ENCODE measurements at regions not wholly inside any gene's neighbourhood (a gene's known extent, or its start where the extent isn't known, plus 50 kb on each side); places are given as distances from the start of the nearest gene placed in this dataset.

- DNase-seq (ENCODE audit: low spot score), result peak; percentile 19
- no peaks in the 10 kb centered on the region for H3K27me3 Mint-ChIP-seq (ENCODE audit: unreplicated experiment)
- H3K27ac Mint-ChIP-seq (ENCODE audit: unreplicated experiment), result no peak overlapping the region
- no peak overlapping the region for H3K4me3 Mint-ChIP-seq (ENCODE audit: unreplicated experiment)
- H3K4me1 Mint-ChIP-seq (ENCODE audit: unreplicated experiment), result peaks cover 8% of the 10 kb centered on the region
- no peak for TF ChIP-seq CTCF (IDR thresholded peaks at IDR 0.05; ENCODE audit: unreplicated experiment)
- no peaks in the 10 kb centered on the region for H3K36me3 Mint-ChIP-seq (ENCODE audit: low read depth, unreplicated experiment)
- H3K9me3 Mint-ChIP-seq (ENCODE audit: unreplicated experiment), result no peaks in the 10 kb centered on the region
Observed at GRCh38 chr2:105179469-105180372, 61.8 kb upstream of the GPR45 start.

GRCh38 chr2:105180491-105180972 is 61.0 kb upstream of the GPR45 start:
- H3K4me1 Mint-ChIP-seq (ENCODE audit: unreplicated experiment), result peaks cover 9% of the 10 kb centered on the region
- no peaks in the 10 kb centered on the region for H3K9me3 Mint-ChIP-seq (ENCODE audit: unreplicated experiment)
- no peak for TF ChIP-seq CTCF (IDR thresholded peaks at IDR 0.05; ENCODE audit: unreplicated experiment)
- no peaks in the 10 kb centered on the region for H3K27me3 Mint-ChIP-seq (ENCODE audit: unreplicated experiment)
- H3K4me3 Mint-ChIP-seq (ENCODE audit: unreplicated experiment), result no peak overlapping the region
- no peak for DNase-seq (ENCODE audit: low spot score)
- H3K27ac Mint-ChIP-seq (ENCODE audit: unreplicated experiment), result no peak overlapping the region
- no peaks in the 10 kb centered on the region for H3K36me3 Mint-ChIP-seq (ENCODE audit: low read depth, unreplicated experiment)

- no peak overlapping the region for H3K27ac Mint-ChIP-seq (ENCODE audit: unreplicated experiment)
- H3K9me3 Mint-ChIP-seq (ENCODE audit: unreplicated experiment), result no peaks in the 10 kb centered on the region
- H3K36me3 Mint-ChIP-seq (ENCODE audit: low read depth, unreplicated experiment), result no peaks in the 10 kb centered on the region
- H3K4me3 Mint-ChIP-seq (ENCODE audit: unreplicated experiment), result no peak overlapping the region
- H3K27me3 Mint-ChIP-seq (ENCODE audit: unreplicated experiment), result peaks cover 2% of the 10 kb centered on the region
- peak; percentile 28 for DNase-seq (ENCODE audit: low spot score)
- H3K4me1 Mint-ChIP-seq (ENCODE audit: unreplicated experiment), result peaks cover 10% of the 10 kb centered on the region
- TF ChIP-seq CTCF (IDR thresholded peaks at IDR 0.05; ENCODE audit: unreplicated experiment), result no peak
Observed at GRCh38 chr2:105181282-105181681, 60.3 kb upstream of the GPR45 start.

- Mint-ChIP-seq H3K4me1 (ENCODE audit: unreplicated experiment) (peaks cover 10% of the 10 kb centered on the region), H3K9me3 (ENCODE audit: unreplicated experiment) (no peaks in the 10 kb centered on the region), H3K27me3 (ENCODE audit: unreplicated experiment) (peaks cover 3% of the 10 kb centered on the region), H3K27ac (ENCODE audit: unreplicated experiment) (no peak overlapping the region), H3K4me3 (ENCODE audit: unreplicated experiment) (no peak overlapping the region), H3K36me3 (ENCODE audit: low read depth, unreplicated experiment) (no peaks in the 10 kb centered on the region)
- no peak for TF ChIP-seq CTCF (IDR thresholded peaks at IDR 0.05; ENCODE audit: unreplicated experiment)
- no peak for DNase-seq (ENCODE audit: low spot score)
Observed at GRCh38 chr2:105183555-105184323, 57.8 kb upstream of the GPR45 start.
